ENCODE measurements at regions not wholly inside any gene's neighbourhood (a gene's known extent, or its start where the extent isn't known, plus 50 kb on each side); places are given as distances from the start of the nearest gene placed in this dataset.

DNA sequence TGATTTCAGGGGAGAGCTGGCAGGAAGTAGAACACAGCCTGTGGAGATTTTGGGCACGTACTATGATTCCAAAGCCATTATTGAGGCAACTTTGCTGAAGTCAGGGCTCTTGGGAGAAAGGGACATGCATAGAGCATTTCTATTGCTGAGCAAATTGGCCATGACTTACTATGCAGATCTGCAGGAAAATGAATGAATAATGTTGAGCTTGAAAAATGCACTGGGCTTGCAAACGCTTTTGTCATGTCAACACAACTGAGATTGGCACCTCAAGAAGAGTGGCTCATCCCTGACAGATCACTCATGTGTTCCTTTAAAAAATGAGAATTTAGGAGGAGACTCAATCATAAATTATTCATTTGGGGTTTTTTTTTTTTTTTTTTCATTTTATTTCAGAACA, 230.5 kb downstream of the MBD2 start:
- no peaks in the 10 kb centered on the region for H3K9me3 ChIP-seq (ENCODE audit: severe bottlenecking)
- H3K27me3 ChIP-seq (ENCODE audit: insufficient read depth, low read depth, severe bottlenecking) = peaks cover 80% of the 10 kb centered on the region
- H3K27ac ChIP-seq = no peak overlapping the region
- no peak overlapping the region for H3K4me3 ChIP-seq (ENCODE audit: low read depth, low read length)
- DNase-seq = no peak
- TF ChIP-seq, protein P1, sequence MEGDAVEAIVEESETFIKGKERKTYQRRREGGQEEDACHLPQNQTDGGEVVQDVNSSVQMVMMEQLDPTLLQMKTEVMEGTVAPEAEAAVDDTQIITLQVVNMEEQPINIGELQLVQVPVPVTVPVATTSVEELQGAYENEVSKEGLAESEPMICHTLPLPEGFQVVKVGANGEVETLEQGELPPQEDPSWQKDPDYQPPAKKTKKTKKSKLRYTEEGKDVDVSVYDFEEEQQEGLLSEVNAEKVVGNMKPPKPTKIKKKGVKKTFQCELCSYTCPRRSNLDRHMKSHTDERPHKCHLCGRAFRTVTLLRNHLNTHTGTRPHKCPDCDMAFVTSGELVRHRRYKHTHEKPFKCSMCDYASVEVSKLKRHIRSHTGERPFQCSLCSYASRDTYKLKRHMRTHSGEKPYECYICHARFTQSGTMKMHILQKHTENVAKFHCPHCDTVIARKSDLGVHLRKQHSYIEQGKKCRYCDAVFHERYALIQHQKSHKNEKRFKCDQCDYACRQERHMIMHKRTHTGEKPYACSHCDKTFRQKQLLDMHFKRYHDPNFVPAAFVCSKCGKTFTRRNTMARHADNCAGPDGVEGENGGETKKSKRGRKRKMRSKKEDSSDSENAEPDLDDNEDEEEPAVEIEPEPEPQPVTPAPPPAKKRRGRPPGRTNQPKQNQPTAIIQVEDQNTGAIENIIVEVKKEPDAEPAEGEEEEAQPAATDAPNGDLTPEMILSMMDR (IDR thresholded peaks at IDR 0.05; ENCODE audit: low read depth, low read length) = no peak
- no peaks in the 10 kb centered on the region for H3K36me3 ChIP-seq

GRCh38 chr18:53991805-53992204, 232.7 kb downstream of the MBD2 start:
- Histone ChIP-seq H3K36me3 (no peaks in the 10 kb centered on the region), H3K9me3 (ENCODE audit: severe bottlenecking) (no peaks in the 10 kb centered on the region), H3K27ac (no peak overlapping the region), H3K27me3 (ENCODE audit: insufficient read depth, low read depth, severe bottlenecking) (peaks cover 78% of the 10 kb centered on the region), H3K4me3 (ENCODE audit: low read depth, low read length) (no peak overlapping the region)
- TF ChIP-seq, protein P1 (IDR thresholded peaks at IDR 0.05; ENCODE audit: low read depth, low read length) = no peak
- no peak for DNase-seq

DNA sequence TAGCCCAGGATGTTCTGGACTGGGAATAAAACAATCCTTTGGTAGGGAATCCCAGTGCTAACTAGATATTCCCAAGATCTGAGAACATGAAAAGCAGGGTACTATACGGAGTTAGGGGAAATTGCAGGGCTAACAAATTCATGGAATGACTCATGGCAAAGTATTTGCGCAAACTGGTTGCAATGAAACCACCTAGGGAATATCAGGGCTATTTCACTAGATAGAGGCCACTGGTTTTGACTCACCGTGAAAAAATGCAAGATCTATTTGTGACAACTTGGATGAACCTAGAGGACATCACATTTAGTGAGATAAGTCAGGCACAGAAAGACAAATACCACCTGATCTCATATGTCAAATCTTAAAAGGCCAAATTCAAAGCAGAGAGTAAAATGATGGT, 233.3 kb downstream of the MBD2 start:
- DNase-seq = no peak
- H3K4me3 ChIP-seq (ENCODE audit: low read depth, low read length) = no peak overlapping the region

DNA sequence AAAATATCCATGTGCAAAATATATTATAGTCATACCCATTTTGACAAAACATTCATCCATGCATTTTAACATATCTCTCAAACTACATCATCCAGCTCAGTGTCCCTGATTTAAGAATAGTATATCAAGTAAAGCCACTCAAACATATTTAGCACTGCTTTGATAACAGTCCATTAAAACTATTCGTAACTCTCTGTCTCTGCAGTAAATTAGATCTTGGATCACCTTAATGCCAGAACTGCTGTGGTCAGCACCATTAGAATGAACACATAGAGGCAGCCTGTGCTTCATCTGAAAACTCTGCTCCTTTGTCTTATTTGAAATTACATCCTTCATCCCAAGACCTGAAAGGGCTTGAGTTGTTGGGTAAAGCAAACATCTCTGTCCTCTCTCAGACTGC, 234.0 kb downstream of the MBD2 start:
- Histone ChIP-seq H3K36me3 (no peaks in the 10 kb centered on the region), H3K9me3 (ENCODE audit: severe bottlenecking) (no peaks in the 10 kb centered on the region), H3K27ac (no peak overlapping the region), H3K4me3 (ENCODE audit: low read depth, low read length) (no peak overlapping the region), H3K27me3 (ENCODE audit: insufficient read depth, low read depth, severe bottlenecking) (peaks cover 72% of the 10 kb centered on the region)
- TF ChIP-seq, protein P1 (IDR thresholded peaks at IDR 0.05; ENCODE audit: low read depth, low read length) = no peak
- DNase-seq = no peak

More for the DNA sequence above, 233.3 kb downstream of the MBD2 start:
- Histone ChIP-seq H3K27ac (no peak overlapping the region), H3K36me3 (no peaks in the 10 kb centered on the region), H3K27me3 (ENCODE audit: insufficient read depth, low read depth, severe bottlenecking) (peaks cover 76% of the 10 kb centered on the region), H3K9me3 (ENCODE audit: severe bottlenecking) (no peaks in the 10 kb centered on the region)
- TF ChIP-seq, protein P1 (IDR thresholded peaks at IDR 0.05; ENCODE audit: low read depth, low read length) = no peak

- TF ChIP-seq, protein P1 (IDR thresholded peaks at IDR 0.05; ENCODE audit: low read depth, low read length) = no peak
- H3K27me3 ChIP-seq (ENCODE audit: insufficient read depth, low read depth, severe bottlenecking) = peaks cover 42% of the 10 kb centered on the region
- H3K9me3 ChIP-seq (ENCODE audit: severe bottlenecking) = peaks cover 6% of the 10 kb centered on the region
- H3K36me3 ChIP-seq = no peaks in the 10 kb centered on the region
- DNase-seq = no peak
- no peak overlapping the region for H3K4me3 ChIP-seq (ENCODE audit: low read depth, low read length)
- H3K27ac ChIP-seq = no peak overlapping the region
Observed at GRCh38 chr18:53984021-53984420, 240.4 kb downstream of the MBD2 start.

DNA sequence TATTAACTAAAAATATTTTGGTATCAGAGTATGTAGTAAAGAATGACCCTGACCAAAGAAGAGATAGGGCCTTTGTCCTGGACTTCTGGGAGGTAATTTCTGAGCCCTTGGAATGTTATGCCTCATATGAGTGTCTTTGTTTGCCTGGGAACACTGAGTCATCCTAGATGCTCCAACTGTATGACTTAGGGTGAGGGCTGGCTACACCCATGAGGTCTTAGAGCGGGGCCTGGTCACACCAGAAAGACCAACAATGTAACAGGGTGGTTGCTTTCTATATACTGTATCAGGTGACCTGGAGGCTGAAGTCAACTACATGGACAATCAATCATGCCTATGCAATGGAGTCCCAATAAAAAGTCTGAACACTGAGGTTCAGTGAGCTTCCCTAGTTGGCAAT, 253.1 kb downstream of the MBD2 start:
- Histone ChIP-seq H3K27ac (no peak overlapping the region), H3K36me3 (no peaks in the 10 kb centered on the region), H3K4me3 (ENCODE audit: low read depth, low read length) (no peak overlapping the region), H3K9me3 (ENCODE audit: severe bottlenecking) (peaks cover 9% of the 10 kb centered on the region), H3K27me3 (ENCODE audit: insufficient read depth, low read depth, severe bottlenecking) (peaks cover 46% of the 10 kb centered on the region)
- DNase-seq = no peak
- TF ChIP-seq, protein P1 (IDR thresholded peaks at IDR 0.05; ENCODE audit: low read depth, low read length) = no peak

Measured in WERI-Rb-1 (cell line).